SKM-1 treated with dmso at 0.1 percent for 144 hours (cell line): ENCODE measurements at regions not wholly inside any gene's neighbourhood (a gene's known extent, or its start where the extent isn't known, plus 50 kb on each side); places are given as distances from the start of the nearest gene placed in this dataset.
"Not testable (repeated sequence)": the region's sequence is repeated elsewhere in the genome, so short reads cannot be mapped to it uniquely, and the experiment has no call there.

ENCODE experiments used
- DNase-seq: peaks from one replicate; lab custom pipeline; 2025; ENCODE audit not compliant: unreplicated experiment; lab: John Stamatoyannopoulos, UW

DNA sequence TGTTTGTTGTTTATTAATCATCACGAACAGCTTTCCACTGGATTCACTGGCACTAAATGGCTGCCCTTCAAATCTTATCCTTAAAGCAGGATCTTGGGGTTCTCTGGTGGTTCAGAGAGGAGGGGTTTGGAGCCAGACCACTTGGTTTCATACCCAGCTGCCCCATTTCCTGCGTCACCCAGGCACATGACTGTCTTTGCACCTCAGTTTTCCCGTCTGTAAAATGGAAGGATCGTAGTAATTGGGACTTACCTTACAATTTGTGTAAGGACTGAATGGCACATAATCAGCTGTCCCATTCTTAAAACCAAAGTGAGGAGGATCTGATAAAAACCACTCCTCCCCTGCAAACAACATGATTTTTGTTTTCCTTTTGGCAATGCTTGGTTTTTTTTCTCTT, 318.3 kb downstream of the ZNF536 start:
- no peak for DNase-seq

DNA sequence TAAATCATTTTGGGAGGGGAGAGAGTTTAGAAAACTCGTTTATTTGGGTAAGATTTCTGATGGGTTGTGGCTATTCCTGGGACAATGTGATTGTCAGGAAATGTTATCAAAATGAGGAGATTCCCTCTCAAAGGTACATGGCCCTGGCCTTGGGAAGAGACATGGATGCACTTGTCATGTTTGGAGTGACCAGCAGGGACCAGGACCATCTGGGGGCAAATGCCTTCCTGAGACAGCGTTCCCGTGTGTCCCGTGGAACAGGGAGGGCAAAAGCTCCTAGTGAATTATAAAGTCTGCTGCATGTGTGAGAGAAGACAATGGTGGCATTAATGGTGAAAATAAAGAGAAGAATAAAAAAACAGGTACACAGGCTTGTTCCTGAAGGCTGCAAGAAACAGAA, 317.3 kb downstream of the ZNF536 start:
- DNase-seq = no peak

DNA sequence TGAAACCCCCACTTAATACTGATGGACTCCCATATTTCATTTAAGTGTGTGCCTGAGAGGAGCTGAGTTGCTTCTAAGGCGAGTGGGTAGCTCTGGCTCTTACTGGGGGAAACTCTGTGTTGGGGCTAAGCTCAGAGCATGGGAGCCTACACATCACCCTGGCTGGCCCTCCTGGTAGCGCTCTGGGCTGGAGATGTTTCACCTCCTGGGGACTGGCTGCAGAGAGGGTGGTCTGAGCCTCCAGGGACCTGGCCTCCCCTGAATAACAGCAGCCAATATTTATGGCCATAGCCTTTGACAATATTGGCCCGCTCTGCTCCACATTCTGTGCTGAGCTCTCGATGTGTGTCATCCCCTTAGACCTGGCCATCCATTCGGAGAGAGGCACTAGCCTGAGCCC, 316.5 kb downstream of the ZNF536 start:
- DNase-seq = no peak

DNA sequence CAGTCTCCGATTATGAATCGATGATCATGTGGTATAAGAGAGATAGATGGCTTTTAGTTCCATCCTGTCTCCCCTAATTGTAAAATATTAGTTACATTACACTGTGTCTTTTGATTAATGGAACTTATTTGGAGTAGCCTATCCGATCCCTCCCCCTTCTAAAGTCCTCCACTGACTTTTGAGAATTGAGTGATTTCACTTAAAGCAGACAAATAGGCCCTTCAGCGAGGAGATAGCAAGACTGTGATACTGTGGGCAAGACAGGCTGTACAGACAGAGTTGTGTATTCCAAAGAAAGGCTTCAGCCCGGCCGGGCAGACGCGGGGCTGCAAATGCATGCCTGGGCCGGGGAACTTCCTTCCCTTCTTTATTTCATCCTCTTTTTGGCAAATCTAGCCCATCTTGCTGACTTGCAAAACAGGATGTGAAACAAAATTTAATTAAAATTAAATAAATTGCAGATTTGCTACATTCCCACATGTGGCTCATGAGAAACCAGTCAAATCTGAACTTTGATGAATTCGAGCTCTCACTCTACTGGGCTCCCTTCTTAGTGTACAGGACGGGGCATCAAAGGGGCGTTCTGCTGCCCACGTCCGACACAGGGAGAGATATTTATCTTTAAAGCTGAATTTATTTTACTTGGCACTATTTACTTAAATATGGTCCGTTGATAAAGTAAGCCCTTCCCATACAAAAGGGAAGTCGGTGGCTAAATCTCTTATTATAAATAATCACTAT, 314.8 kb downstream of the ZNF536 start:
- DNase-seq = no peak

DNA sequence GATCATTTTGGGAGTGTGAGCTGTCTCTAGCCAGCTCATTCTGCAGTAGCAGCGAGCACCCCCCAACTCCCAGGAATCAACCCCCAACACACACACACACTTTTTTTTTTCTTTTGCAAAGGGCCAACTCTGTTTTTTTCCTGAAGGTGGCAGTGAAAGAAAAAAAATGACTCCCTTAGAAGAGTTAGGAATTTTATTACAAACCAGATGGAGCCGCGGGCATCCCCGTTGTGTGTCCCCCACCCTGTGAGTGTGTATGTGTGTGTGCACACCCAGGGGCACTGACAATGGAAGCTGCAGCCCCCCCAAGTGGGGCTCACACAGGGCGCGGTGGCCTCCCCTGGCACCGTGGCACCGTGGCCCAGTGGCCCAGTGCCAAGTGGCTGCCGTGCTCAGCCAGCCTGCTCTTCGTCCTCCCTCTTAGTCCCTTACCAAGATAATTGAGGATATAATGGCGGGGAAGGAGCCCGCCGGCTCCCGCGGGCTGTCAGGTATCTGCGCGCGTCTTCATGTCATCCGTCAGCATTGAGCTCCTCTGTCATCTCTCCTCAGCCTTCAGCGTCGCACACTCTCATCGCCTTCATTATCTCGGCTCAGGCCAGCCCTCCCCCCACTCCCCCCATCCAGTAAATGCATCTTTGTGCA, 314.1 kb downstream of the ZNF536 start:
- no peak for DNase-seq

DNA sequence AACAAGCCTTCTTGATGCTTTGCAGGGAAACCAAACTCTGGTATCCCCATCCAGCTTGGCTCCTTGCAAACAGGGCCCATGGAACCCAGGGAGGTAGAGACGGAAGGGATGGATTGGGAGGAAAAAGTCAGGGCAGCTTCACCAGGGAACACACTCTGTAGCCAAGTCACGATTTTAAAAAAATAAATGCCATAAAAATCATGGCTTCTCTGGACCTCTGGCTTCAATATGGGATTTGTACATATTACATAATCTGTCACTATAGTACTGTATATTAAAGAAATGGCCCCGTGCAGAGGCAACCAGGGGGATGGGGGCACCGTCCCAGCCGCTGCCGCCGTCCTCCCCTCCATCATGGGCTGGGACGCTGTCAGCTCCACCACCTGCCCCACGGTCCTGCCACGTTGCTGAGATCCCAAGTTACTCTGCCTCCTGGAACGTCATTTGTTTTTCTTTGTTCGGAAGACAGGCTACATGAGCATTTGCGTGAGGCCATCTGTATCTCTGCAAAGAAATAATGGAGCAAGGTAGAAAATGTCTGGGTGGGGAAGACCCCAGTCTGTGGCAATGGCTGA, 313.3 kb downstream of the ZNF536 start:
- no peak for DNase-seq

DNA sequence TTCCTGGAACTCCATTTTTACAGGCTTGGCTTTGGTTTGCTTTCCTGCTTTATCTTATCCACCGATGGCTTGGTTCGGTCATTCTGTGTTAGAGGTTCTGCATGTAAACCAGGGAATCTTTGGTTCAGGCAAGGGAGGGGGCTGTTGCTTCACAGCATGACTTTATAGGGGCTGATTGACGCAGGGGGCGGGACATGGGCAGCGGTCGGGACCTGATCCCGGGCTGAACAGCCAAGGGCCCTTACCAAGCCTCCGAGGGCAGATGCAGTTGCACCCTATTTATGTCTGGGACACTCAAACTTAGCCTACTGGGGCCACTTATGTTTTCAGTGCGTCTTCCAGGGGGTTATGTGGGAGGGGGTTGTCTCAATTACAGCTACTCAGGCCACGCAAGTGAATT, 312.4 kb downstream of the ZNF536 start:
- no peak for DNase-seq

DNA sequence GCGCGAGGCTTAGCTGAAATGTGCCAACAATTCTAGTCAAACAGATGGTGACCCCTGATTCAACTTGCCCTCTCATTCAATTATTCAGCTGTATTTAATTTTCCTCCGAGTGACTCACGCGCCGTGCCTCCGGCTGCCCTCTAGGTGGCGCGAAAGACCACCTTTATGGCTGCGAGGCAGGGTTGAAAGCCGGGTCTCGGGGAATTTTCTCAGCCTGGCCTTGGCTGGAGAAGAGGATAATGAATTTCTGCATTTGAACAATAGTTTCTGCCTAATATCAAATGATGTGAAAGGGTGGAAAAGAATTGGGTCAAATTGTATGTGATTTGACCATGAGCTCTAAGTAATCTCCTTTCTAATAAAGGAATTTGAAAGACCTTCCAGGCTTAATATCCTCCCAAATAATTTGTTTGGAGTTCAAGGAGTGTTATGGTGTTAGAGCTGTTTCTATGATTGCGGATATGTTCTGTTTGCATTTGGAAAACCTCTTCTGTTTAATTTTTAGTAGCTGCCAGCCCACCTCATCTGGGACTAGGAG, 310.9 kb downstream of the ZNF536 start:
- peak; percentile 12 for DNase-seq

DNA sequence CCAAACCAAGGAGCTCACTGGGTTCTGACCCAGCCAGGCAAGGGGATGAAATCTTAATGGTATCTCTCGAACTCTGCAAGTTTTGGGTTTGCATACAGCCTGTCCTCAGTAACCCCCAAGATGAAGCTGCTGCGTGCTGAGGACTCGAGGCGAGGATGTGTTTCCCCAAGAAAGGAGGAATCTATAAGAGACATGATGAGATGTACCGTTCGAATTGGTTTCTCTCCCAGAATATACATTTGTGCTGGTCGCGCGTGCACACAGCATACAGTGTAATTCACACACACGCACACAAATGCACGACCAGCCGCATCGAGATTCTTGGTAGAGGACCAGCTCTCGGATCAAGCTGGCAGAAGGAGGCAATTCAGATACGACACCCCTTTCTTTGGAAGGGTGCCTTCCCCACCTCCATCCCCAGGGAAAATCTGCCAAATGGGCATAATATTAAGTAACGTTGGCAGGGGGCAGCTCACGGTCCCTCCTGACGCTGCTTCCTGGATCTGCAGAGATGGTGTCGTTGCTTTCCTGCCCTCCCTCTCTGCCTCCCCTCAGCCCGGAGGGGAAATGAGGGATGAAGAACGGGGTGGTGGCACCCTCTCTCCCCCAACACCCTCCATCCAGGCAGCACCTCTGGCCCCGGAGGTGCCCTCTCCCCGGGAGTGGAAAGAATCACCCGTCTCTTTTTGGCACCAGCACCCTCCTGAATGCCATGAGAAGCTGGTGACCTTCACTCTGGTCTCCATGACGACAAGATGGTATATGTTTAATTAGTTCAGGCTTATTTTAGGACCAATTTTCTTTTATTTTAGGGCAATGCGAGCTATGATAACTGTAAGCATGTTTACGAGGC, 310.2 kb downstream of the ZNF536 start:
- no peak for DNase-seq

DNA sequence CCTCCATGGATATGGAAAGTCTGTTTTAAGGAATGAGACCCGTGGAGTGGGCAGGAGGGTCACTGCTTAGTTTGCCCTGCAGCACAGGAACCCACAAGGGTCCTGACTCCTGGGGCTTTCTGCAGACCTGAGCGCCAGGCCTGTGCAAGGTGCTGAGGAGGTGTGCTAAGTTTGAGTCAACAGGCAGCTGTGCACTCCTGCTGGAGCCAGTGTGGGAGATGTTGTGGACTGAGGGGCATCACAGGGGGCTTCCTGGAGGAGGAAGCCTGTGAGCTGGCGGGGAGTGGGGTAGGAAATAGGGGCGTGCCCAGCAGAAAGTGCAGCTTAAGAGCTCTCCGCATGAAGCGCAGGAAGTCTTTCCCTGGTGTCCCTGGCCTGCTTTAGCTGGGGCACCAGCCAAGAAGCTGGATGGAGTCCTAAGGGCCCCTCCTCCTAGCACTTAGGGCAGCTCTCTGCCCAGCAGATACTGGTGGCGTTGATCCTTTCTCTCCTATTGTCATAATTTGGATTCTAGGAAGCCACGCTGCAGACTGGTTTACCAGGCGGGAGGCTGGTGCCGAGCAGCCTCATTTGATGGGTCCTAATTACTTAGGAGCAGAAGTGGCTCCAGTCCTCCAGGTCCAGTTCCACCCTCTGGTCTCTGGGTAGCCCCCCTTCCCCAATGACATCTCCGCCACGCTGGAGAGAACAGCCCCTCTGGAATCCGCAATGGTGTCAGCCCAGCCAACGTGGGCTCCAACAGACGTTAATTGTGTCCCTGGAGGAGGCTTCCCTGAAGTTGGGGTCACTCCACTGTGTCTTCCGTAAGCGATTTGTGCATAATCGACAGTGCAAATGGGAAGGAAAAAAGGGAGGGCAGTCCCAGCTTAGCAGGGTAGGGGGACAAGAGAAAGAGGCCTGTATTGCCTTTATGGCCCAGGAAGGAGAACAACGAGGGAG, 309.2 kb downstream of the ZNF536 start:
- DNase-seq = no peak

DNA sequence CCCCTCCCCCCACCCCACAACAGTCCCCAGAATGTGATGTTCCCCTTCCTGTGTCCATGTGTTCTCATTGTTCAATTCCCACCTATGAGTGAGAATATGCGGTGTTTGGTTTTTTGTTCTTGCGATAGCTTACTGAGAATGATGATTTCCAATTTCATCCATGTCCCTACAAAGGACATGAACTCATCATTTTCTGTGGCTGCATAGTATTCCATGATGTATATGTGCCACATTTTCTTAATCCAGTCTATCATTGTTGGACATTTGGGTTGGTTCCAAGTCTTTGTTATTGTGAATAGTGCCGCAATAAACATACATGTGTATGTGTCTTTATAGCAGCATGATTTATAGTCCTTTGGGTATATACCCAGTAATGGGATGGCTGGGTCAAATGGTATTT, 308.2 kb downstream of the ZNF536 start:
- not testable (repeated sequence) for DNase-seq

DNA sequence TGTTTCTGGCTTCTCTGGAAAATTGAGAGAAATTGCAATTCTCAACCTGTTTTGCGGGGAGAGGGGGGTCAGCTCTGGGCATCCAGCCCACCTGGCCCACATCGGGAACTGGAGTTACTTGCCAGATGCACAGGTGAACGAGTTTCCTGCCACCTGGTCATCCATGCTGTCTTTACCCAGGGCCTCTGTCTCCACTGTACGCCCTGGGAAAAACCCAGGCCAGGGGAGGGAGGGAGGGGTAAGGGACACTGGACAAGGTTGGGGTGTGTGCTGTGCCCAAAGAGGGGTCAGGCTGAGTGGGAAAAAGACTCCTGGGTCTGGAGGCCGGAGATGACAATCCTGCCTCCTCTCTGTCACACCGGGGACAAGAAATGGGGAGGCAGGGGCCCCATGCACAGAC, 307.6 kb downstream of the ZNF536 start:
- DNase-seq = no peak

DNA sequence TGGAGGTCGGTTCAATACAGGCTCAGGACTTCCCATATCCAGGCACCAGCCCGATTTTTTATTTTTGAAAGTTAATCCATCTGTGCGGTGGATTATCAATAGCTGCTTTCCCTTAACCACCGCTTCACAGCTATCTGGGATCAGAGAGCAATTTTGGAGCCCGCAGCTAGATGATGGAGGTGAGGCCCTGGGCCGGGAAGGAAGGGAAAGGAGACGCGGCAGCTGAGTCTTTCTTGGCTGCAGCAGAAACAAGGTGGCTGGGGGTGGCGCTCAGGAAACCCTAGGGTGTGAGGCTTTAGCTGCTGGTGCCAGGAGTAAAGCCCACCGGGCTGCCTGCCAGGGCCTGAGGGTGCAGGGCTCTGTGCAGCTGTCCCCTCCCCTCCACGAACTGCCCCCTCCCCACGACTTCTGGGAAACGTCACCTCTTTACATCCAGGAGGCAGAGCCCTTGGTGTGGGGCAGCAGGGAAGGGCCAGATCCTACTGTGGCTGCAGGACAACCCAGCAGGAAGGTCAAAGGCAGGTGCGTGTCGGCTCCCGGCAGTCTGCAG, 307.0 kb downstream of the ZNF536 start:
- no peak for DNase-seq

DNA sequence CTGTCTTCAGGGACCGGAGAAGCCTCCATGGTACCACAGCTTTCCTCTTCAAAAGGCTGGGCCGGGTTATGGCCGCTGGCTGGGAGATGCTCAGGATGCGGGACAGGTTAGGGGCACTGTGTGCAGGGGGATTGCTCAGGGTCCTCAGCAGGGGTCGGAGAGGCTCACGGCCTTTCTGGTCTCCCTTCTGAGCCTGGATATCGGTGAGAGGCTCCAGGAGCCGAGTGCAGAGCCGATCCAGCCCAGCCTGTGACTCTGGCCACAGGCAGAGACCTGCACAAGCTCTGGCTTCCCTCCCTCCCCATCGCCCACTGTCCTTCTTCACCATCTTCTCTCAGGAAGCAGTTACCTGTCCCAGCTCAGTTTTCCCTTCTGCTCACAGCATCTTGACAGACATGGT, 306.0 kb downstream of the ZNF536 start:
- DNase-seq = no peak

DNA sequence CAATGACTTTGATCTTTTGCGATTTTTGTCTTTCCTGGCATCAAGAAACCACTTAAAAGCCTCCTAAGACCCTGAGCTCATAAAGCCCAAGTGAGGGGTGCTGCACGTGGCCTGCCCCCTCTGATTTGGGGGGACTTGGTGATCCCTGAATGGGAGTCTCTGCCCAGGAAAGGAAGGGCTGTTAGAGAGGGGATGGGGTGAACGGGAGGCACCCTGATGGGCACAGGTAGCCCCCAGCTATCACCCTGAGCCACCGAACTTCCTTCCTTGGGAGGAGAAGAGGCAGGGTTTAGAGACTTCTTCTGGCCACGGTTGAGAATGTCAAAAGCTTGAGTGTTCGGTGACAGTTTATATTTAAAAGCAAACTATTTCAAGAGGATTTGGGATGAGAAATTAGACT, 305.5 kb downstream of the ZNF536 start:
- DNase-seq = no peak

DNA sequence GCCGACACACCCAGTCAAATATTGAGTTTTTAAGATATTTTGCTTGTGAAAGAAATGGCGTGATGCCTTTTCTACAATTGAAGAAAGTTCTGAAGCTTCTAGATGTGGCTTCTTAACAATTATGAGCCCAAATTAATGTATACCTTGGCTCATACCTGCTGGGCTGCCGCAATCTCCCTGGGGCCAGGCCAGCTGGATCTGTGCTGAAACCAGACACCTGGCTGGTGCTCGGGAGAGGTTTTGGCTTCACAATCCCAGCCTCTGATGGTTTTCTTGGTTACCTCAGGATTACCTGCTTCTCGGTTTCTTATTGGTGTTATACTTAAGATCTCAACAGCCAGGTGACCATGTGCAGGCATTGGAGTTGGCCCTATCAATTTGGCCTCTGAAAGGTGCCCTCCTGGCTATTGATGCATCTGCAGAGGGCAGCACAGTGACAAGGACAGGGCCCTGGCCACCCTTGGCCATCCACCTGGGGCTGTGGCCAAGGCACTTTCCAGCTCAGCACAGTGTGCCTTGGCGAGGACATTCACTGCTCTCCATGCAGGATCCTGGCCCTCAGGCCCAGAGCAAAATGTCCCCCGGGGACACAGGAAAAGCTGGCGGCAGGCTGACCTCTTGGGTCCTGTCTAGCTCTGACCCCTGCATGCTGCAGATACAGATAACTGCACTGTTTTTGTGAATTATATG, 305.0 kb downstream of the ZNF536 start:
- no peak for DNase-seq

DNA sequence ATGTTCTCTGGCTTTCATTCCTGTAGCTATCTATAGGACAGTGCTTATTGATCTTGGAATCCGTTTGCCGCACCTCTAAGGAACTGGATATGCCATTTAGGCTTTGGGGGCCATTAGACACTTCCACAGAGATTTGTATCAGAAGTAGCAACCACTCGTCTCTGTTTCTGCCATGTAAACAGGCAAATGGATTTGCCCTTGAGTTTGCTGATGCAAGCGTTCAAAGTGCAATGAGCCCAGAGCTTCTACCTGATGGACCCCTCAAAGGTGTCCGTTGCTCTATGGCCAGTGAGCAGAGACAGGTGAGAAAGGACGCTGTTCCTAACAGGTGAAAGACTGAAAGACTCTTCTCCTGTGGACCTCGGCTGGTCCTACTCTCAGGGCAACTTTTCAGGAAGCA, 302.9 kb downstream of the ZNF536 start:
- no peak for DNase-seq

DNA sequence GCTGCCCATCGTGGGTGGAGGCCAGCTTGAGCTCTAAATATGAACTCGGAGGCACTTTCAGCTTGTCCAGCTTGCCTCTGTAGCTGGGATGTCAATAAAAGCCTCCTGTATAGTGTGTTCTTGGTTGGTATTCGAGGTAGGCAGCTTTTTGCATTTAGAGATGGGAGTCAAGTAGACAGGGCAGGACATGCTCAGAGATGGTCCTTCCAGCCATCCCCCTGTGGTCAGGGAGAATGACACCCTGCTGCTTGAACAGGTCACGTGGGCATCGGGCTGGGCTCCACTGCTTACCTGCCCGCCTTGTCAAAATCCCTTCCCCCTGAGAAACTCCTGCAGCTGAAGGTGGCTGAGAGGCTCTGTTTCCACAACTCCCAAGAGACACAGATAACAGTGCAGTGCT, 302.5 kb downstream of the ZNF536 start:
- no peak for DNase-seq

DNA sequence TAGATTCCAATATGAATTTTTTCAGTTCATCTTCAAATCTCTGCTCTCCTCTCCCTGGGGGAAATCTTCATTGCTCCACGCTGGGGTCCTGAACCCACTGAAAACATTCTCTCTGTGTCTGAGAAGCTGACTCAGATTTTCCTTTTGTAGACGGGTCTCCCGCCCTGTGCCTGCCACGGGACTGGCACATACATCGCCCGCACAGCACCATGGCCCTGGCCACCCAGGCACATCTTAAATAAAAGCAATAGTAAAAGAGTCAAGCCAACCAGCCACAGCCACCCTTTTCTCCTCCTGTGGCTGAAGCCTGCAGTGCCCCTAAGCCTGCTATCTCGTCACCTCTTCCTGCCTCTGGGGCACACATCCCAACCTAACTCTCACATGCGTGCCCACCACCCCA, 301.2 kb downstream of the ZNF536 start:
- no peak for DNase-seq
